Liver (tissue), 8 donors: ENCODE measurements at regions not wholly inside any gene's neighbourhood (a gene's known extent, or its start where the extent isn't known, plus 50 kb on each side); places are given as distances from the start of the nearest gene placed in this dataset.

Experiments
- DNase-seq: peaks from one replicate; pipeline ENCODE4 v3.0.0-alpha.2; 2017; ENCODE audit warnings: low spot score
- H3K27ac ChIP-seq, 2 donors: one replicate each; pipeline ENCODE4 v1.7.0; 2013; ENCODE audit warnings: inconsistent platforms in 2 of 2, low read length in 2 of 2, control low read depth in 1 of 2, low read depth in 1 of 2, mild to moderate bottlenecking in 1 of 2
- H3K27me3 ChIP-seq, 4 donors: one replicate each; pipeline versions ENCODE4 v1.6.1 to v1.7.0; 2013; ENCODE audit warnings: low read length in 3 of 4, inconsistent platforms in 1 of 4, mild to moderate bottlenecking in 1 of 4, moderate library complexity in 1 of 4; ENCODE audit not compliant: control insufficient read depth in 4 of 4, insufficient read depth in 4 of 4
- H3K36me3 ChIP-seq, 4 donors: one replicate each; pipeline versions ENCODE4 v1.6.1 to v1.7.0; 2013; ENCODE audit warnings: low read length in 3 of 4, mild to moderate bottlenecking in 3 of 4, low read depth in 1 of 4, moderate library complexity in 1 of 4; ENCODE audit not compliant: control insufficient read depth in 4 of 4, insufficient read depth in 3 of 4
- H3K4me1 ChIP-seq, 4 donors: one replicate each; pipeline versions ENCODE4 v1.6.1 to v1.7.0; 2013; ENCODE audit warnings: low read length in 3 of 4, mild to moderate bottlenecking in 3 of 4, moderate library complexity in 1 of 4; ENCODE audit not compliant: control insufficient read depth in 4 of 4, insufficient read depth in 4 of 4
- H3K4me3 ChIP-seq, 3 donors: one replicate each; pipeline versions ENCODE4 v1.6.1 to v1.7.0; 2013; ENCODE audit warnings: low read length in 3 of 3, control low read depth in 1 of 3, low read depth in 1 of 3, mild to moderate bottlenecking in 1 of 3
- H3K9ac ChIP-seq, 2 donors: one replicate each; pipeline ENCODE4 v1.7.0; 2013; ENCODE audit warnings: low read length in 2 of 2, mild to moderate bottlenecking in 2 of 2, moderate library complexity in 2 of 2, control low read depth in 1 of 2, low read depth in 1 of 2
- H3K9me3 ChIP-seq, 4 donors: one replicate each; pipeline versions ENCODE4 v1.6.1 to v1.7.0; 2013; ENCODE audit warnings: low read length in 3 of 4; ENCODE audit not compliant: control insufficient read depth in 4 of 4
- ATF3 ChIP-seq: IDR thresholded peaks from 2 replicates; pipeline ENCODE4 v1.6.1; 2016; ENCODE audit warnings: antibody characterized with exemption
- CTCF ChIP-seq: fragments of 150-350 bp; IDR thresholded peaks from 2 replicates; pipeline ENCODE4 v1.5.1; 2017; ENCODE audit warnings: improper control_type of control experiment, low read depth, low read length; ENCODE audit not compliant: missing input control
- EGR1 ChIP-seq, 2 donors: IDR thresholded peaks; 2 replicates each; pipeline ENCODE4 v1.6.1; 2016 to 2018; ENCODE audit warnings: antibody characterized with exemption in 2 of 2, low read depth in 2 of 2
- FOXA1 ChIP-seq: IDR thresholded peaks from 2 replicates; pipeline ENCODE4 v1.6.1; 2016; ENCODE audit warnings: antibody characterized with exemption
- HNF4A ChIP-seq, 2 donors: conservative IDR thresholded peaks; 2 replicates each; pipeline ENCODE4 v1.6.1; 2016; ENCODE audit warnings: antibody characterized with exemption in 2 of 2, mild to moderate bottlenecking in 2 of 2
- HNF4G ChIP-seq: IDR thresholded peaks from 2 replicates; pipeline ENCODE4 v1.6.1; 2016; ENCODE audit warnings: antibody characterized with exemption
- JUND ChIP-seq, 2 donors: IDR thresholded peaks; 2 replicates each; pipeline ENCODE4 v1.6.1; 2016; ENCODE audit warnings: antibody characterized with exemption in 2 of 2
- MAX ChIP-seq: IDR thresholded peaks from 2 replicates; pipeline ENCODE4 v1.6.1; 2016; ENCODE audit warnings: antibody characterized with exemption
- NR2F2 ChIP-seq: IDR thresholded peaks from 2 replicates; pipeline ENCODE4 v1.6.1; 2016; ENCODE audit warnings: antibody characterized with exemption
- REST ChIP-seq: IDR thresholded peaks from 2 replicates; pipeline ENCODE4 v1.6.1; 2016; ENCODE audit warnings: antibody characterized with exemption, mild to moderate bottlenecking
- RXRA ChIP-seq, 2 donors: IDR thresholded peaks; 2 replicates each; pipeline ENCODE4 v1.6.1; 2017 to 2018; ENCODE audit warnings: antibody characterized with exemption in 2 of 2, mild to moderate bottlenecking in 1 of 2
- SP1 ChIP-seq: IDR thresholded peaks from 2 replicates; pipeline ENCODE4 v1.6.1; 2018; ENCODE audit warnings: antibody characterized with exemption, mild to moderate bottlenecking
- TAF1 ChIP-seq: conservative IDR thresholded peaks from 2 replicates; pipeline ENCODE4 v1.6.1; 2016; ENCODE audit warnings: antibody characterized with exemption, mild to moderate bottlenecking
- YY1 ChIP-seq: IDR thresholded peaks from 2 replicates; pipeline ENCODE4 v1.6.1; 2016; ENCODE audit warnings: antibody characterized with exemption, mild to moderate bottlenecking
- ZBTB33 ChIP-seq: IDR thresholded peaks from 2 replicates; pipeline ENCODE4 v1.6.1; 2016; ENCODE audit warnings: antibody characterized with exemption
- WGBS: extraction: QIAGEN DNeasy Blood & Tissue Kit; methylation state at CpG from one replicate; pipeline ENCODE4 v1.1.7; 2013; 5-methylcytosine and 5-hydroxymethylcytosine counted together
- donor health status: healthy.
- donor health status: healthy.
- donor health status: healthy.
- donor health status: healthy.
- donor health status: healthy.

GRCh38 chr1:232367293-232367692 lies 262.6 kb downstream of the SIPA1L2 start:
- no peak for DNase-seq
- TF ChIP-seq EGR1 (IDR thresholded peaks at IDR 0.05; ENCODE audit: low read depth in 2 of 2) = no peak
- no peak for TF ChIP-seq ATF3
- no peak for TF ChIP-seq MAX
- no peak for TF ChIP-seq YY1
- no peak for TF ChIP-seq ZBTB33
- no peak for TF ChIP-seq HNF4A (conservative IDR thresholded peaks at IDR 0.05)
- WGBS = 43% methylated on average over 4 of the region's 4 CpGs
- no peak overlapping the region for H3K4me3 ChIP-seq
- no peaks in the 10 kb centered on the region for H3K4me1 ChIP-seq
- no peaks in the 10 kb centered on the region for H3K9me3 ChIP-seq
- no peak overlapping the region for H3K27ac ChIP-seq
- no peak overlapping the region for H3K9ac ChIP-seq
- H3K36me3 ChIP-seq = no peaks in the 10 kb centered on the region
- no peaks in the 10 kb centered on the region for H3K27me3 ChIP-seq

- H3K36me3 ChIP-seq = no peaks in the 10 kb centered on the region
- H3K27me3 ChIP-seq = no peaks in the 10 kb centered on the region
- no peaks in the 10 kb centered on the region for H3K9me3 ChIP-seq
- WGBS = 90% methylated on average over 3 of the region's 3 CpGs
- no peak overlapping the region for H3K9ac ChIP-seq
- no peak overlapping the region for H3K27ac ChIP-seq
- no peaks in the 10 kb centered on the region for H3K4me1 ChIP-seq
- no peak overlapping the region for H3K4me3 ChIP-seq
- TF ChIP-seq REST (no peak), NR2F2 (no peak), HNF4G (no peak), ATF3 (no peak), RXRA (IDR thresholded peaks at IDR 0.05) (no peak)
- no peak for DNase-seq
Measured at GRCh38 chr1:232364654-232365382, 265.1 kb downstream of the SIPA1L2 start.

GRCh38 chr1:232363008-232363407 lies 266.9 kb downstream of the SIPA1L2 start:
- no peak overlapping the region for H3K4me3 ChIP-seq
- H3K9me3 ChIP-seq = peaks cover 0 to 2% (median 0%) of the 10 kb centered on the region in 4 donors
- DNase-seq = no peak
- peaks cover 0 to 7% (median 0%) of the 10 kb centered on the region in 4 donors for H3K27me3 ChIP-seq
- no peaks in the 10 kb centered on the region for H3K4me1 ChIP-seq
- no peak overlapping the region for H3K9ac ChIP-seq
- no peaks in the 10 kb centered on the region for H3K36me3 ChIP-seq
- no peak overlapping the region for H3K27ac ChIP-seq
- 79% methylated on average over 2 of the region's 2 CpGs for WGBS
- no peak for TF ChIP-seq FOXA1
- no peak for TF ChIP-seq MAX
- no peak for TF ChIP-seq ATF3
- no peak for TF ChIP-seq SP1
- no peak for TF ChIP-seq JUND (IDR thresholded peaks at IDR 0.05)
- no peak for TF ChIP-seq RXRA (IDR thresholded peaks at IDR 0.05)
- TF ChIP-seq EGR1 (IDR thresholded peaks at IDR 0.05; ENCODE audit: low read depth in 2 of 2) = no peak
- TF ChIP-seq TAF1 = no peak
- no peak for TF ChIP-seq NR2F2
- no peak for TF ChIP-seq CTCF
- no peak for TF ChIP-seq ZBTB33
